OCI-LY1 (cell line): ENCODE measurements at regions not wholly inside any gene's neighbourhood (a gene's known extent, or its start where the extent isn't known, plus 50 kb on each side); places are given as distances from the start of the nearest gene placed in this dataset.
"Not testable (repeated sequence)": the region's sequence is repeated elsewhere in the genome, so short reads cannot be mapped to it uniquely, and the experiment has no call there.

Source experiments
- H2AFZ ChIP-seq: fragments of 200-600 bp; sonication (generic), shearing (Covaris generic); 2 replicates; pipeline ENCODE4 v1.6.0; 2014; ENCODE audit warnings: antibody characterized with exemption, mild to moderate bottlenecking, low read length
- H3F3A ChIP-seq: fragments of 200-600 bp; sonication (generic), shearing (Covaris generic); 2 replicates; pipeline ENCODE4 v1.6.0; 2014; ENCODE audit warnings: mild to moderate bottlenecking, antibody characterized with exemption, low read length, moderate library complexity; ENCODE audit not compliant: insufficient read depth
- H3K27ac ChIP-seq: fragments of 200-600 bp; sonication (generic); 2 replicates; pipeline ENCODE4 v1.5.1; 2014; ENCODE audit warnings: low read length, mixed run types, mild to moderate bottlenecking, low read depth; ENCODE audit not compliant: poor library complexity, severe bottlenecking
- H3K27me3 ChIP-seq: fragments of 200-600 bp; sonication (generic); 2 replicates; pipeline ENCODE4 v1.6.0; 2014; ENCODE audit warnings: antibody characterized with exemption, mild to moderate bottlenecking, low read length, moderate library complexity; ENCODE audit not compliant: insufficient read depth
- H3K36me3 ChIP-seq: fragments of 200-600 bp; sonication (generic); 2 replicates; pipeline ENCODE4 v1.6.1; 2014; ENCODE audit warnings: mild to moderate bottlenecking, antibody characterized with exemption, low read length, moderate library complexity, mixed read lengths; ENCODE audit not compliant: insufficient read depth
- H3K4me1 ChIP-seq: fragments of 200-600 bp; sonication (generic); 2 replicates; pipeline ENCODE4 v1.5.1; 2014; ENCODE audit warnings: mild to moderate bottlenecking, low read length, moderate library complexity; ENCODE audit not compliant: insufficient read depth, severe bottlenecking
- H3K4me2 ChIP-seq: fragments of 200-600 bp; sonication (generic), shearing (Covaris generic); 2 replicates; pipeline ENCODE4 v1.6.1; 2014; ENCODE audit warnings: low read length
- H3K4me3 ChIP-seq: fragments of 200-600 bp; sonication (generic); 2 replicates; pipeline ENCODE4 v1.5.1; 2014; ENCODE audit warnings: low read length, low read depth, mild to moderate bottlenecking, mixed read lengths; ENCODE audit not compliant: poor library complexity, severe bottlenecking
- H3K79me2 ChIP-seq: fragments of 200-600 bp; shearing (Covaris generic); 2 replicates; pipeline ENCODE4 v1.6.1; 2016; ENCODE audit warnings: mixed run types, low read length, mixed read lengths; ENCODE audit not compliant: insufficient read depth
- H3K9ac ChIP-seq: fragments of 200-600 bp; sonication (generic), shearing (Covaris generic); 2 replicates; pipeline ENCODE4 v1.6.1; 2014; ENCODE audit warnings: mild to moderate bottlenecking, low read length, mixed read lengths
- H3K9me2 ChIP-seq: fragments of 200-600 bp; sonication (generic), shearing (Covaris generic); 2 replicates; pipeline ENCODE4 v1.6.1; 2014; ENCODE audit warnings: low read depth, mild to moderate bottlenecking, low read length, mixed read lengths
- H3K9me3 ChIP-seq: fragments of 200-600 bp; shearing (Covaris generic); 2 replicates; pipeline ENCODE4 v1.6.1; 2014; ENCODE audit warnings: low read length, mixed read lengths
- H4K20me1 ChIP-seq: fragments of 200-600 bp; sonication (generic), shearing (Covaris generic); 2 replicates; pipeline ENCODE4 v1.6.0; 2016; ENCODE audit warnings: mild to moderate bottlenecking, low read length; ENCODE audit not compliant: insufficient read depth
- EZH2 ChIP-seq: fragments of 200-600 bp; sonication (generic), shearing (Covaris generic); IDR thresholded peaks from 2 replicates; pipeline ENCODE4 v1.8.0; 2017; ENCODE audit warnings: borderline replicate concordance, mixed run types, mild to moderate bottlenecking, antibody characterized with exemption, low read length, moderate library complexity, mixed read lengths
- TF ChIP-seq, protein P1 (sequence below): fragments of 200-600 bp; sonication (generic), shearing (Covaris generic); IDR thresholded peaks from 2 replicates; pipeline ENCODE4 v1.5.1; 2017; ENCODE audit warnings: mild to moderate bottlenecking, antibody characterized with exemption, low read length, moderate library complexity, mixed read lengths

DNA sequence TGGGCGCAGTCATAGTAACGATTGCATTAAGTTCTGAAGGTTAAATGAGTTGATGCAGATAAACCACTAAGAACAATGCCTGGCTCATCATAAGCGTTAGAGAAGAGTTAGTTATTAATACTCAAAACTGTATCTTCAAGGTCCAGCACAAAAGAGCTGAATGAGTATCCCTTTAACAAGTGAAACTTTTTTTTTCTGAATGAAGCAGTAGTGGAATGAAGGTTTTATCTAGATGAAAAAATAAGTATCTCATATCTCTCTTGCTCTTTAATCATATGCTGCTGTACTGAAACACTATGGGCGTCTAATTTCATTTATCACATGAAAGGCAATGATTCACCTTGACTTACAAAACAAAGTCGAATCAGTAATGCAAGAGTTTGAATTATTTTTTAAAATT lies 207.4 kb downstream of the BCAS1 start:
- H3F3A ChIP-seq, H3K9me2 ChIP-seq, H3K27ac ChIP-seq, H3K9ac ChIP-seq, H3K9me3 ChIP-seq, H3K4me3 ChIP-seq, H3K79me2 ChIP-seq, H3K36me3 ChIP-seq, H3K27me3 ChIP-seq, H3K4me2 ChIP-seq, H4K20me1 ChIP-seq, H2AFZ ChIP-seq: not testable (repeated sequence)
- H3K4me1 ChIP-seq: peaks cover 48% of the 10 kb centered on the region

DNA sequence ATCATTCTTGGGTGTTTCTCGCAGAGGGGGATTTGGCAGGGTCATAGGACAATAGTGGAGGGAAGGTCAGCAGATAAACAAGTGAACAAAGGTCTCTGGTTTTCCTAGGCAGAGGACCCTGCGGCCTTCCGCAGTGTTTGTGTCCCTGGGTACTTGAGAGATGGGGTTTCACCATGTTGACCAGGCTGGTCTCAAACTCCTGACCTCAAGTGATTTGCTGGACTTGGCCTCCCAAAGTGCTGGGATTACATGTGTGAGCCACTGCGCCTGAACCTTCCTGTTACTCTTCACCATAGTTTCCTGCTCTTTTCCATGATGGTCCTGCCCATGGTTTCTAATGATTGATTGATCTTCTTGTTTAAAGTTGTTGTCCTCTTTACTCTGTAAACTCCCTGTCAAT lies 207.9 kb downstream of the BCAS1 start:
- not testable (repeated sequence) for H3K36me3 ChIP-seq, H3K9me2 ChIP-seq, H3K4me2 ChIP-seq, H3K9me3 ChIP-seq, H3K27ac ChIP-seq, H3K4me3 ChIP-seq, H4K20me1 ChIP-seq, H3K27me3 ChIP-seq, H2AFZ ChIP-seq, H3F3A ChIP-seq, H3K79me2 ChIP-seq, H3K9ac ChIP-seq
- H3K4me1 ChIP-seq: peaks cover 47% of the 10 kb centered on the region

DNA sequence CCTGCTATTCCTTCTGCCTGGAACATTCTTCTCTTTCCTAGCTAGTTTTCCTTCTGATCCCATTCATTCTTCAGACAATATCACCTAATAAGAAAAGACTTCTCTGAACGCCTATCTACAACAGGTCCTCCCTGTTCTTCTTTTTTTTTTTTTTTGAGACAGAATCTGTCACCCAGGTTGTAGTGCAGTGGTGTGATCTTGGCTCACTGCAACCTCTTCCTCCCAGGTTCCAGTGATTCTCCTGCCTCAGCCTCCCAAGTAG lies 208.3 kb downstream of the BCAS1 start:
- not testable (repeated sequence) for H3K4me3 ChIP-seq, H3K9ac ChIP-seq, H3K9me2 ChIP-seq, H4K20me1 ChIP-seq, H3K27ac ChIP-seq, H3K27me3 ChIP-seq, H3K9me3 ChIP-seq, H3K79me2 ChIP-seq, H3K36me3 ChIP-seq, H2AFZ ChIP-seq, H3F3A ChIP-seq, H3K4me2 ChIP-seq
- H3K4me1 ChIP-seq: peaks cover 46% of the 10 kb centered on the region

- Histone ChIP-seq H3F3A (no peaks in the 10 kb centered on the region), H3K79me2 (no peaks in the 10 kb centered on the region), H3K36me3 (no peaks in the 10 kb centered on the region), H3K27me3 (no peaks in the 10 kb centered on the region), H3K4me3 (no peak overlapping the region), H3K9me3 (no peaks in the 10 kb centered on the region), H2AFZ (no peak overlapping the region), H3K27ac (no peak overlapping the region), H3K4me1 (peaks cover 38% of the 10 kb centered on the region), H4K20me1 (no peaks in the 10 kb centered on the region), H3K9me2 (no peaks in the 10 kb centered on the region), H3K4me2 (no peak overlapping the region), H3K9ac (no peak overlapping the region)
- no peak for TF ChIP-seq EZH2
- TF ChIP-seq, protein P1, sequence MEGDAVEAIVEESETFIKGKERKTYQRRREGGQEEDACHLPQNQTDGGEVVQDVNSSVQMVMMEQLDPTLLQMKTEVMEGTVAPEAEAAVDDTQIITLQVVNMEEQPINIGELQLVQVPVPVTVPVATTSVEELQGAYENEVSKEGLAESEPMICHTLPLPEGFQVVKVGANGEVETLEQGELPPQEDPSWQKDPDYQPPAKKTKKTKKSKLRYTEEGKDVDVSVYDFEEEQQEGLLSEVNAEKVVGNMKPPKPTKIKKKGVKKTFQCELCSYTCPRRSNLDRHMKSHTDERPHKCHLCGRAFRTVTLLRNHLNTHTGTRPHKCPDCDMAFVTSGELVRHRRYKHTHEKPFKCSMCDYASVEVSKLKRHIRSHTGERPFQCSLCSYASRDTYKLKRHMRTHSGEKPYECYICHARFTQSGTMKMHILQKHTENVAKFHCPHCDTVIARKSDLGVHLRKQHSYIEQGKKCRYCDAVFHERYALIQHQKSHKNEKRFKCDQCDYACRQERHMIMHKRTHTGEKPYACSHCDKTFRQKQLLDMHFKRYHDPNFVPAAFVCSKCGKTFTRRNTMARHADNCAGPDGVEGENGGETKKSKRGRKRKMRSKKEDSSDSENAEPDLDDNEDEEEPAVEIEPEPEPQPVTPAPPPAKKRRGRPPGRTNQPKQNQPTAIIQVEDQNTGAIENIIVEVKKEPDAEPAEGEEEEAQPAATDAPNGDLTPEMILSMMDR: no peak
Measured at GRCh38 chr20:53859684-53860083, 210.7 kb downstream of the BCAS1 start.

DNA sequence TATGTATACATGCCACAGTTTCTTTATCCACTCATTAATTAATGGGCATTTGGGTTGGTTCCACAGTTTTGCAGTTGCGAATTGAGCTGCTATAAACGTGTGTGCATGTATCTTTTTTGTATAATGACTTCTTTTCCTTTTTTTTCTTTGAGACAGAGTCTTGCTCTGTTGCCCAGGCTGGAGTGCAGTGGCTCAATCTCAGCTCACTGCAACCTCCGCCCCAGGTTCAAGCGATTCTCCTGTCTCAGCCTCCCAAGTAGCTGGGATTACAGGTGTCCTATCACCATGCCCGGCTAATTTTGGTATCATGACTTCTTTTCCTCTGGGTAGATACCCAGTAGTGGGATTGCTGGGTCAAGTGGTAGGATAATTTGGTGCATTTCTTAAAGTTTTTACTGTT lies 211.4 kb downstream of the BCAS1 start:
- not testable (repeated sequence) for H3F3A ChIP-seq, H3K79me2 ChIP-seq, H3K9ac ChIP-seq, H3K9me3 ChIP-seq, H3K4me3 ChIP-seq, H3K27me3 ChIP-seq, H3K36me3 ChIP-seq, H3K27ac ChIP-seq, H2AFZ ChIP-seq, H3K4me2 ChIP-seq, H3K9me2 ChIP-seq, H4K20me1 ChIP-seq
- peaks cover 31% of the 10 kb centered on the region for H3K4me1 ChIP-seq

- H3K9ac ChIP-seq, H3K9me3 ChIP-seq, H3K4me2 ChIP-seq, H3K27me3 ChIP-seq, H3K9me2 ChIP-seq, H3K27ac ChIP-seq, H2AFZ ChIP-seq, H3K36me3 ChIP-seq, H3K79me2 ChIP-seq, H3K4me3 ChIP-seq, H3F3A ChIP-seq, H4K20me1 ChIP-seq: not testable (repeated sequence)
- peaks cover 29% of the 10 kb centered on the region for H3K4me1 ChIP-seq
Measured at GRCh38 chr20:53858516-53858915, 211.9 kb downstream of the BCAS1 start.
